ENCODE measurements at regions not wholly inside any gene's neighbourhood (a gene's known extent, or its start where the extent isn't known, plus 50 kb on each side); places are given as distances from the start of the nearest gene placed in this dataset.

- no peak for DNase-seq
Observed at GRCh38 chr18:56270671-56271250, 367.6 kb downstream of the TXNL1 start.

- DNase-seq = no peak
Observed at GRCh38 chr18:56269958-56270357, 368.4 kb downstream of the TXNL1 start.

- DNase-seq = no peak
Observed at GRCh38 chr18:56268952-56269351, 369.4 kb downstream of the TXNL1 start.

- no peak for DNase-seq
Observed at GRCh38 chr18:56267334-56267733, 371.1 kb downstream of the TXNL1 start.

GRCh38 chr18:56258178-56258577, 380.2 kb downstream of the TXNL1 start:
- no peak for DNase-seq

GRCh38 chr18:56257205-56257604, 381.2 kb downstream of the TXNL1 start:
- DNase-seq = no peak

- no peak for DNase-seq
Observed at GRCh38 chr18:56256659-56257058, 381.7 kb downstream of the TXNL1 start.

- no peak for DNase-seq
Observed at GRCh38 chr18:56255381-56255780, 383.0 kb downstream of the TXNL1 start.

GRCh38 chr18:56252456-56252855, 385.9 kb downstream of the TXNL1 start:
- no peak for DNase-seq

GRCh38 chr18:56248610-56249235, 389.7 kb downstream of the TXNL1 start:
- DNase-seq = no peak

- DNase-seq = no peak
Observed at GRCh38 chr18:56246916-56247315, 391.5 kb downstream of the TXNL1 start.

GRCh38 chr18:56245866-56246580, 392.4 kb downstream of the TXNL1 start:
- DNase-seq = no peak

- no peak for DNase-seq
Observed at GRCh38 chr18:56240405-56240804, 398.0 kb downstream of the TXNL1 start.

- DNase-seq = no peak
Observed at GRCh38 chr18:56238576-56238975, 399.8 kb downstream of the TXNL1 start.

- DNase-seq = no peak
Observed at GRCh38 chr18:56235481-56236013, 402.8 kb downstream of the TXNL1 start.

GRCh38 chr18:56235071-56235470, 403.3 kb downstream of the TXNL1 start:
- DNase-seq = no peak

GRCh38 chr18:56233595-56233994, 404.8 kb downstream of the TXNL1 start:
- no peak for DNase-seq

GRCh38 chr18:56226025-56226424, 412.4 kb downstream of the TXNL1 start:
- DNase-seq = no peak

GRCh38 chr18:56224669-56225561, 413.5 kb downstream of the TXNL1 start:
- DNase-seq = no peak

- no peak for DNase-seq
Observed at GRCh38 chr18:56221195-56222065, 417.0 kb downstream of the TXNL1 start.

GRCh38 chr18:56217406-56217805, 421.0 kb downstream of the TXNL1 start:
- no peak for DNase-seq

- DNase-seq = no peak
Observed at GRCh38 chr18:56214706-56215105, 423.7 kb downstream of the TXNL1 start.

All from NCI-H1436 (cell line).